ENCODE measurements at regions not wholly inside any gene's neighbourhood (a gene's known extent, or its start where the extent isn't known, plus 50 kb on each side); places are given as distances from the start of the nearest gene placed in this dataset.

DNA sequence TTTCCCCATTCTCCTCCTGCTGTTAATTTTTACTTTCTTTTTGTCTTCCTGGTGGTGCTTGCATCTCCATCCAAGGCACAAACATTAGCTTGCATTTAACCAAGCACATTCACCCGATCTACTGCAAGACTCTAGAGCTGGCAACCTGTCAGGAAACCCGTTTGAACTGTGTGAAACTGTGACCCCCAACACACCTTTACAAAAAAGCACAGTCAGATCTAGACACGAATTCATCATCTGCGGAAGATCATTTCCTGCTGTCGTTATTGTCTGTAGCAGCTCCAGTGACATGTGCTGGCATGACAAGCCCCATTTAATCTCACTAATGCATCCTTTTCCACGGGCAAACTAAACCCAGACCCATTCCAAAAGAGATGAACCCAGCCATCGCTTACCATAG, 340.5 kb downstream of the VRK1 start:
- TF ChIP-seq ZKSCAN1 (IDR thresholded peaks at IDR 0.05; ENCODE audit: low read length) (no peak), POLR2AphosphoS5 (IDR thresholded peaks at IDR 0.05; ENCODE audit: low read depth, low read length) (no peak), TRIM24 (CRISPR knock-in tag; IDR thresholded peaks at IDR 0.05) (no peak), ZMYM2 (CRISPR knock-in tag; IDR thresholded peaks at IDR 0.05) (no peak), ZNF776 (CRISPR knock-in tag; IDR thresholded peaks at IDR 0.05) (no peak), ESRRA (CRISPR knock-in tag; IDR thresholded peaks at IDR 0.05; ENCODE audit: low read depth) (no peak), KLF6 (CRISPR knock-in tag; IDR thresholded peaks at IDR 0.05) (no peak)
- TF ChIP-seq, protein P1, sequence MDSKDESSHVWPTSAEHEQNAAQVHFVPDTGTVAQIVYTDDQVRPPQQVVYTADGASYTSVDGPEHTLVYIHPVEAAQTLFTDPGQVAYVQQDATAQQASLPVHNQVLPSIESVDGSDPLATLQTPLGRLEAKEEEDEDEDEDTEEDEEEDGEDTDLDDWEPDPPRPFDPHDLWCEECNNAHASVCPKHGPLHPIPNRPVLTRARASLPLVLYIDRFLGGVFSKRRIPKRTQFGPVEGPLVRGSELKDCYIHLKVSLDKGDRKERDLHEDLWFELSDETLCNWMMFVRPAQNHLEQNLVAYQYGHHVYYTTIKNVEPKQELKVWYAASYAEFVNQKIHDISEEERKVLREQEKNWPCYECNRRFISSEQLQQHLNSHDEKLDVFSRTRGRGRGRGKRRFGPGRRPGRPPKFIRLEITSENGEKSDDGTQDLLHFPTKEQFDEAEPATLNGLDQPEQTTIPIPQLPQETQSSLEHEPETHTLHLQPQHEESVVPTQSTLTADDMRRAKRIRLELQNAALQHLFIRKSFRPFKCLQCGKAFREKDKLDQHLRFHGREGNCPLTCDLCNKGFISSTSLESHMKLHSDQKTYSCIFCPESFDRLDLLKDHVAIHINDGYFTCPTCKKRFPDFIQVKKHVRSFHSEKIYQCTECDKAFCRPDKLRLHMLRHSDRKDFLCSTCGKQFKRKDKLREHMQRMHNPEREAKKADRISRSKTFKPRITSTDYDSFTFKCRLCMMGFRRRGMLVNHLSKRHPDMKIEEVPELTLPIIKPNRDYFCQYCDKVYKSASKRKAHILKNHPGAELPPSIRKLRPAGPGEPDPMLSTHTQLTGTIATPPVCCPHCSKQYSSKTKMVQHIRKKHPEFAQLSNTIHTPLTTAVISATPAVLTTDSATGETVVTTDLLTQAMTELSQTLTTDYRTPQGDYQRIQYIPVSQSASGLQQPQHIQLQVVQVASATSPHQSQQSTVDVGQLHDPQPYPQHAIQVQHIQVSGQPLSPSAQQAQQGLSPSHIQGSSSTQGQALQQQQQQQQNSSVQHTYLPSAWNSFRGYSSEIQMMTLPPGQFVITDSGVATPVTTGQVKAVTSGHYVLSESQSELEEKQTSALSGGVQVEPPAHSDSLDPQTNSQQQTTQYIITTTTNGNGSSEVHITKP (CRISPR knock-in tag; IDR thresholded peaks at IDR 0.05; ENCODE audit: low read depth) = no peak

All from HepG2 (cell line).